ENCODE measurements at regions not wholly inside any gene's neighbourhood (a gene's known extent, or its start where the extent isn't known, plus 50 kb on each side); places are given as distances from the start of the nearest gene placed in this dataset.
A peak's percentile ranks its signal among the peaks of the same experiment; 100 is the strongest.

- TF ChIP-seq FOXA1 (IDR thresholded peaks at IDR 0.05) = no peak
- no peak for TF ChIP-seq FOXA1 (CRISPR knock-in tag; IDR thresholded peaks at IDR 0.05)
Observed at GRCh38 chr7:88368686-88369085, 62.0 kb upstream of the STEAP4 start (continued).

GRCh38 chr7:88366845-88367244, 60.2 kb upstream of the STEAP4 start:
- BruUV-seq (replicated peaks) = no TSS peak
- Histone ChIP-seq H2AFZ (ENCODE audit: low read length) (no peak overlapping the region), H4K20me1 (ENCODE audit: insufficient read depth, low read length) (no peaks in the 10 kb centered on the region), H3K36me3 (replicated peaks in 1 of 2; ENCODE audit: control insufficient read depth in 1 of 2, insufficient read depth in 2 of 2, low read length in 2 of 2) (no peaks in the 10 kb centered on the region), H3K4me1 (ENCODE audit: insufficient read depth, low read length) (no peaks in the 10 kb centered on the region), H3K27ac (ENCODE audit: extremely low read length, insufficient read depth, low read length) (no peak overlapping the region), H3K9me3 (ENCODE audit: low read length) (no peaks in the 10 kb centered on the region), H3K4me2 (ENCODE audit: low read depth, low read length) (no peak overlapping the region), H3K27me3 (ENCODE audit: control insufficient read depth in 1 of 2, insufficient read depth in 2 of 2, low read length in 2 of 2) (no peaks in the 10 kb centered on the region), H3K79me2 (ENCODE audit: insufficient read depth, low read length) (no peaks in the 10 kb centered on the region), H3K4me3 (replicated peaks in 1 of 3; ENCODE audit: insufficient read depth in 1 of 3, low read depth in 2 of 3, low read length in 3 of 3) (no peak overlapping the region), H3K9ac (ENCODE audit: insufficient read depth, low read depth, low read length) (no peak overlapping the region)
- no peak for DNase-seq (ENCODE audit: low spot score)
- ATAC-seq = no peak
- TF ChIP-seq ZNF460 (CRISPR knock-in tag; IDR thresholded peaks at IDR 0.05; ENCODE audit: borderline replicate concordance) (no peak), SAFB2 (CRISPR knock-in tag; IDR thresholded peaks at IDR 0.05; ENCODE audit: borderline replicate concordance, low read depth) (no peak), MAFK (conservative IDR thresholded peaks at IDR 0.05 in 1 of 2, IDR thresholded peaks at IDR 0.05 in 1 of 2; ENCODE audit: low read length in 2 of 2) (peak in 1 of 2 experiments; percentile 62; a peak in 2 of 4 replicates), MAFF (IDR thresholded peaks at IDR 0.05; ENCODE audit: low read depth, low read length) (0 out of 2 replicates have a peak, but pooled peaks have one; percentile 8)
- intact Hi-C loops (cut with micrococcal nuclease; ENCODE audit: unreplicated experiment) (no loop called here), in situ Hi-C loops (cut with HindIII; ENCODE audit: extremely low pct_ligation_motif_present, low pct_unique_long_range_greater_than_20kb) (no loop called here)
- FAIRE-seq = no peak
- ChIA-PET CTCF (ENCODE audit: low intra/inter-chr PET ratio, low total read pairs) (no interaction called here), POLR2A (no interaction called here)
- WGBS (ENCODE audit: low lambda C conversion rate) = 0% methylated on average over 1 of the region's 1 CpG

- no peak overlapping the region for H3K4me3 ChIP-seq (replicated peaks in 1 of 3; ENCODE audit: insufficient read depth in 1 of 3, low read depth in 2 of 3, low read length in 3 of 3)
- H3K79me2 ChIP-seq (ENCODE audit: insufficient read depth, low read length) = no peaks in the 10 kb centered on the region
- H3K27ac ChIP-seq (ENCODE audit: extremely low read length, insufficient read depth, low read length) = no peak overlapping the region
- intact Hi-C loops (cut with micrococcal nuclease; ENCODE audit: unreplicated experiment) = no loop called here
- DNase-seq (ENCODE audit: low spot score) (no peak), ATAC-seq (no peak), FAIRE-seq (no peak)
- 4% methylated on average over 2 of the region's 2 CpGs for WGBS (ENCODE audit: low lambda C conversion rate)
- in situ Hi-C loops (cut with HindIII; ENCODE audit: extremely low pct_ligation_motif_present, low pct_unique_long_range_greater_than_20kb) = no loop called here
- H3K4me1 ChIP-seq (ENCODE audit: insufficient read depth, low read length) = peaks cover 14% of the 10 kb centered on the region
- no peaks in the 10 kb centered on the region for H4K20me1 ChIP-seq (ENCODE audit: insufficient read depth, low read length)
- H3K36me3 ChIP-seq (replicated peaks in 1 of 2; ENCODE audit: control insufficient read depth in 1 of 2, insufficient read depth in 2 of 2, low read length in 2 of 2) = no peaks in the 10 kb centered on the region
- H3K27me3 ChIP-seq (ENCODE audit: control insufficient read depth in 1 of 2, insufficient read depth in 2 of 2, low read length in 2 of 2) = no peaks in the 10 kb centered on the region
- H3K9me3 ChIP-seq (ENCODE audit: low read length) = no peaks in the 10 kb centered on the region
- no peak overlapping the region for H3K4me2 ChIP-seq (ENCODE audit: low read depth, low read length)
- ChIA-PET POLR2A (no interaction called here), CTCF (ENCODE audit: low intra/inter-chr PET ratio, low total read pairs) (no interaction called here)
- TF ChIP-seq FOXK2 (IDR thresholded peaks at IDR 0.05) (no peak), TEAD2 (CRISPR knock-in tag; IDR thresholded peaks at IDR 0.05) (no peak), KAT2B (IDR thresholded peaks at IDR 0.05; ENCODE audit: borderline replicate concordance, low read depth, low read length) (no peak), GLI4 (CRISPR knock-in tag; IDR thresholded peaks at IDR 0.05; ENCODE audit: borderline replicate concordance) (no peak), REPIN1 (CRISPR knock-in tag; IDR thresholded peaks at IDR 0.05; ENCODE audit: borderline replicate concordance, low read depth) (no peak), ZNF678 (CRISPR knock-in tag; IDR thresholded peaks at IDR 0.05) (no peak)
- no TSS peak for BruUV-seq (replicated peaks)
- H2AFZ ChIP-seq (ENCODE audit: low read length) = no peak overlapping the region
- H3K9ac ChIP-seq (ENCODE audit: insufficient read depth, low read depth, low read length) = no peak overlapping the region
Observed at GRCh38 chr7:88363869-88364268, 57.2 kb upstream of the STEAP4 start.
